ENCODE measurements at regions not wholly inside any gene's neighbourhood (a gene's known extent, or its start where the extent isn't known, plus 50 kb on each side); places are given as distances from the start of the nearest gene placed in this dataset.

DNA sequence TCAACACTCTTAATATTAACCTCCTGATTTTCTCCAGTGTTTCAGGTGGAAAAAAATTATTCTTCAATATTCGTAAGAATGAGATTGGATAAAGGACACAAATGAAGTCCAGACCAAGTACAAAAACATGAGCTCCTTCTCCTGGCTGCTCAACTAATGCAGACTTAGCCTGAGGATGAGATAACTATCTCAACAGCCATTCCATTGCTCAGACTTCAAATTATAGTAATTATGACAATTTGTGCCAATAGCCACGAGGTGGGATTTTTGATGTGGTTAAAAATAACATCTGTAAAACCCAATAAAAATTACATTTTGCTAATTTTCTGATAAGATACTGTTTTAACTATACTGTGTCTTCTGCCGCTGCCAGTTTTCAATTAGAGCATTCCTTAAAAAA lies 323.6 kb downstream of the SOX2 start:
- Histone ChIP-seq H3K4me3 (ENCODE audit: low read depth in 2 of 2, low read length in 2 of 2) (no peak overlapping the region), H3K27ac (ENCODE audit: low read length) (no peak overlapping the region), H3K9me3 (ENCODE audit: control insufficient read depth, insufficient read depth, low read depth, low read length) (no peaks in the 10 kb centered on the region), H3K4me1 (ENCODE audit: control insufficient read depth, insufficient read depth, low read length) (no peaks in the 10 kb centered on the region), H3K27me3 (ENCODE audit: control insufficient read depth, insufficient read depth, low read length) (no peaks in the 10 kb centered on the region), H3K36me3 (ENCODE audit: control insufficient read depth, insufficient read depth, low read length) (no peaks in the 10 kb centered on the region)
- no peak for TF ChIP-seq TCF7L2 (IDR thresholded peaks at IDR 0.05; ENCODE audit: low read depth, low read length)
- no peak for TF ChIP-seq POLR2AphosphoS5 (IDR thresholded peaks at IDR 0.05; ENCODE audit: low read depth, low read length)
- no peak for TF ChIP-seq SIN3A (IDR thresholded peaks at IDR 0.05; ENCODE audit: borderline replicate concordance, insufficient read depth, low read depth, low read length)
- TF ChIP-seq, protein P1, sequence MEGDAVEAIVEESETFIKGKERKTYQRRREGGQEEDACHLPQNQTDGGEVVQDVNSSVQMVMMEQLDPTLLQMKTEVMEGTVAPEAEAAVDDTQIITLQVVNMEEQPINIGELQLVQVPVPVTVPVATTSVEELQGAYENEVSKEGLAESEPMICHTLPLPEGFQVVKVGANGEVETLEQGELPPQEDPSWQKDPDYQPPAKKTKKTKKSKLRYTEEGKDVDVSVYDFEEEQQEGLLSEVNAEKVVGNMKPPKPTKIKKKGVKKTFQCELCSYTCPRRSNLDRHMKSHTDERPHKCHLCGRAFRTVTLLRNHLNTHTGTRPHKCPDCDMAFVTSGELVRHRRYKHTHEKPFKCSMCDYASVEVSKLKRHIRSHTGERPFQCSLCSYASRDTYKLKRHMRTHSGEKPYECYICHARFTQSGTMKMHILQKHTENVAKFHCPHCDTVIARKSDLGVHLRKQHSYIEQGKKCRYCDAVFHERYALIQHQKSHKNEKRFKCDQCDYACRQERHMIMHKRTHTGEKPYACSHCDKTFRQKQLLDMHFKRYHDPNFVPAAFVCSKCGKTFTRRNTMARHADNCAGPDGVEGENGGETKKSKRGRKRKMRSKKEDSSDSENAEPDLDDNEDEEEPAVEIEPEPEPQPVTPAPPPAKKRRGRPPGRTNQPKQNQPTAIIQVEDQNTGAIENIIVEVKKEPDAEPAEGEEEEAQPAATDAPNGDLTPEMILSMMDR (IDR thresholded peaks at IDR 0.05) = no peak
- TF ChIP-seq, protein P2, sequence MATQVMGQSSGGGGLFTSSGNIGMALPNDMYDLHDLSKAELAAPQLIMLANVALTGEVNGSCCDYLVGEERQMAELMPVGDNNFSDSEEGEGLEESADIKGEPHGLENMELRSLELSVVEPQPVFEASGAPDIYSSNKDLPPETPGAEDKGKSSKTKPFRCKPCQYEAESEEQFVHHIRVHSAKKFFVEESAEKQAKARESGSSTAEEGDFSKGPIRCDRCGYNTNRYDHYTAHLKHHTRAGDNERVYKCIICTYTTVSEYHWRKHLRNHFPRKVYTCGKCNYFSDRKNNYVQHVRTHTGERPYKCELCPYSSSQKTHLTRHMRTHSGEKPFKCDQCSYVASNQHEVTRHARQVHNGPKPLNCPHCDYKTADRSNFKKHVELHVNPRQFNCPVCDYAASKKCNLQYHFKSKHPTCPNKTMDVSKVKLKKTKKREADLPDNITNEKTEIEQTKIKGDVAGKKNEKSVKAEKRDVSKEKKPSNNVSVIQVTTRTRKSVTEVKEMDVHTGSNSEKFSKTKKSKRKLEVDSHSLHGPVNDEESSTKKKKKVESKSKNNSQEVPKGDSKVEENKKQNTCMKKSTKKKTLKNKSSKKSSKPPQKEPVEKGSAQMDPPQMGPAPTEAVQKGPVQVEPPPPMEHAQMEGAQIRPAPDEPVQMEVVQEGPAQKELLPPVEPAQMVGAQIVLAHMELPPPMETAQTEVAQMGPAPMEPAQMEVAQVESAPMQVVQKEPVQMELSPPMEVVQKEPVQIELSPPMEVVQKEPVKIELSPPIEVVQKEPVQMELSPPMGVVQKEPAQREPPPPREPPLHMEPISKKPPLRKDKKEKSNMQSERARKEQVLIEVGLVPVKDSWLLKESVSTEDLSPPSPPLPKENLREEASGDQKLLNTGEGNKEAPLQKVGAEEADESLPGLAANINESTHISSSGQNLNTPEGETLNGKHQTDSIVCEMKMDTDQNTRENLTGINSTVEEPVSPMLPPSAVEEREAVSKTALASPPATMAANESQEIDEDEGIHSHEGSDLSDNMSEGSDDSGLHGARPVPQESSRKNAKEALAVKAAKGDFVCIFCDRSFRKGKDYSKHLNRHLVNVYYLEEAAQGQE (IDR thresholded peaks at IDR 0.05; ENCODE audit: insufficient read depth in 1 of 2, low read depth in 2 of 2, low read length in 1 of 2) = no peak
- no peak for ATAC-seq
- in situ Hi-C loops (cut with HindIII; ENCODE audit: low pct_unique_long_range_greater_than_20kb, low sequenced_read_pairs) = no loop called here
- DNase-seq (ENCODE audit: low read depth, low spot score) = no peak
- POLR2A ChIA-PET = no interaction called here
- CTCF ChIA-PET = no interaction called here
- no TSS peak for BruUV-seq (replicated peaks)
- intact Hi-C loops (cut with micrococcal nuclease; ENCODE audit: unreplicated experiment) = no loop called here

DNA sequence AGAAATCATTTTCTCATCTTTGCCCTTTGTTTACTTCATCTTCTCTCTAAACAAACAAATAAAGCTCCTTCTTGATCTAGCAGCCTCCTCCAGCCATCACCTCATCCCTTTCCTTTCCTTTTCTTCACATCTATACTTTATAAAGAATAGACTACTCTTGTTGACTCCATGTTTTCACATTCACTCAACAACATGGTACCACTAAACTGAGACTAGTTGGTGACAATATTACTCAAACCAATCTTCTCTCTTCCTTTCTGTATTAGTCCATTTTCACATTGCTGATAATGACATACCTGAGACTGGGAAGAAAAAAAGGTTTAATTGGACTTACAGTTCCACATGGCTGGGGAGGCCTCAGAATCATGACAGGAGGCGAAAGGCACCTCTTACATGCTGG lies 324.7 kb downstream of the SOX2 start:
- TF ChIP-seq SIN3A (IDR thresholded peaks at IDR 0.05; ENCODE audit: borderline replicate concordance, insufficient read depth, low read depth, low read length) (no peak), POLR2AphosphoS5 (IDR thresholded peaks at IDR 0.05; ENCODE audit: low read depth, low read length) (no peak), TCF7L2 (IDR thresholded peaks at IDR 0.05; ENCODE audit: low read depth, low read length) (no peak)
- TF ChIP-seq, protein P1 (IDR thresholded peaks at IDR 0.05) = no peak
- TF ChIP-seq, protein P2 (IDR thresholded peaks at IDR 0.05; ENCODE audit: insufficient read depth in 1 of 2, low read depth in 2 of 2, low read length in 1 of 2) = no peak
- no peak overlapping the region for H3K4me3 ChIP-seq (ENCODE audit: low read depth in 2 of 2, low read length in 2 of 2)
- no peak for ATAC-seq
- H3K36me3 ChIP-seq (ENCODE audit: control insufficient read depth, insufficient read depth, low read length) = no peaks in the 10 kb centered on the region
- ChIA-PET CTCF (no interaction called here), POLR2A (no interaction called here)
- H3K9me3 ChIP-seq (ENCODE audit: control insufficient read depth, insufficient read depth, low read depth, low read length) = no peaks in the 10 kb centered on the region
- no peak overlapping the region for H3K27ac ChIP-seq (ENCODE audit: low read length)
- H3K4me1 ChIP-seq (ENCODE audit: control insufficient read depth, insufficient read depth, low read length) = no peaks in the 10 kb centered on the region
- in situ Hi-C loops (cut with HindIII; ENCODE audit: low pct_unique_long_range_greater_than_20kb, low sequenced_read_pairs) (no loop called here), intact Hi-C loops (cut with micrococcal nuclease; ENCODE audit: unreplicated experiment) (no loop called here)
- H3K27me3 ChIP-seq (ENCODE audit: control insufficient read depth, insufficient read depth, low read length) = no peaks in the 10 kb centered on the region
- no peak for DNase-seq (ENCODE audit: low read depth, low spot score)
- BruUV-seq (replicated peaks) = no TSS peak

Data from Panc1 (cell line).